ENCODE measurements at regions not wholly inside any gene's neighbourhood (a gene's known extent, or its start where the extent isn't known, plus 50 kb on each side); places are given as distances from the start of the nearest gene placed in this dataset.

GRCh38 chr6:139490482-139490881 lies 116.0 kb upstream of the CITED2 start:
- no peak overlapping the region; the same call in 1 of the 2 replicates for H2AFZ ChIP-seq (ENCODE audit: low read length)
- no peaks in the 10 kb centered on the region for H3K9me2 ChIP-seq (replicated peaks; ENCODE audit: insufficient read depth, low read length)
- H3K4me1 ChIP-seq (ENCODE audit: low read length): peaks cover 4% of the 10 kb centered on the region; the same call in 1 of the 2 replicates
- peak; percentile 49 for DNase-seq
- no peak overlapping the region for H3K27ac ChIP-seq (ENCODE audit: low read length)
- no peaks in the 10 kb centered on the region for H3K27me3 ChIP-seq (ENCODE audit: low read length)
- no peak overlapping the region for H3K4me2 ChIP-seq (ENCODE audit: low read depth, low read length, poor library complexity, severe bottlenecking)
- H3K36me3 ChIP-seq (ENCODE audit: insufficient read depth, low read length): no peaks in the 10 kb centered on the region
- H3K4me3 ChIP-seq (ENCODE audit: low read length): no peak overlapping the region
- no peaks in the 10 kb centered on the region for H3K9me3 ChIP-seq (ENCODE audit: low read length)
- H4K20me1 ChIP-seq (ENCODE audit: insufficient read depth, low read depth, low read length): no peaks in the 10 kb centered on the region
- H3K79me2 ChIP-seq (ENCODE audit: low read length): no peaks in the 10 kb centered on the region
- no peak overlapping the region for H3K9ac ChIP-seq (ENCODE audit: low read length)

GRCh38 chr6:139486476-139486799 lies 112.0 kb upstream of the CITED2 start:
- Histone ChIP-seq H3K36me3 (ENCODE audit: insufficient read depth, low read length) (no peaks in the 10 kb centered on the region), H3K9ac (ENCODE audit: low read length) (no peak overlapping the region), H4K20me1 (ENCODE audit: insufficient read depth, low read depth, low read length) (no peaks in the 10 kb centered on the region), H3K79me2 (ENCODE audit: low read length) (no peaks in the 10 kb centered on the region), H2AFZ (ENCODE audit: low read length) (no peak overlapping the region), H3K27ac (ENCODE audit: low read length) (no peak overlapping the region), H3K9me2 (replicated peaks; ENCODE audit: insufficient read depth, low read length) (no peaks in the 10 kb centered on the region), H3K4me3 (ENCODE audit: low read length) (no peak overlapping the region), H3K4me1 (ENCODE audit: low read length) (peaks cover 4% of the 10 kb centered on the region; the same call in 1 of the 2 replicates), H3K27me3 (ENCODE audit: low read length) (no peaks in the 10 kb centered on the region), H3K4me2 (ENCODE audit: low read depth, low read length, poor library complexity, severe bottlenecking) (no peak overlapping the region), H3K9me3 (ENCODE audit: low read length) (no peaks in the 10 kb centered on the region)
- no peak for DNase-seq

GRCh38 chr6:139485742-139486475 lies 111.5 kb upstream of the CITED2 start:
- H3K36me3 ChIP-seq (ENCODE audit: insufficient read depth, low read length): no peaks in the 10 kb centered on the region
- no peaks in the 10 kb centered on the region for H3K79me2 ChIP-seq (ENCODE audit: low read length)
- no peak overlapping the region for H3K27ac ChIP-seq (ENCODE audit: low read length)
- peaks cover 4% of the 10 kb centered on the region; the same call in 1 of the 2 replicates for H3K4me1 ChIP-seq (ENCODE audit: low read length)
- no peaks in the 10 kb centered on the region for H3K9me3 ChIP-seq (ENCODE audit: low read length)
- H3K9me2 ChIP-seq (replicated peaks; ENCODE audit: insufficient read depth, low read length): no peaks in the 10 kb centered on the region
- no peaks in the 10 kb centered on the region for H4K20me1 ChIP-seq (ENCODE audit: insufficient read depth, low read depth, low read length)
- H3K4me3 ChIP-seq (ENCODE audit: low read length): no peak overlapping the region
- no peak for DNase-seq
- H3K27me3 ChIP-seq (ENCODE audit: low read length): no peaks in the 10 kb centered on the region
- H3K9ac ChIP-seq (ENCODE audit: low read length): no peak overlapping the region
- H2AFZ ChIP-seq (ENCODE audit: low read length): no peak overlapping the region
- no peak overlapping the region for H3K4me2 ChIP-seq (ENCODE audit: low read depth, low read length, poor library complexity, severe bottlenecking)

- no peaks in the 10 kb centered on the region for H3K4me1 ChIP-seq (ENCODE audit: low read length)
- no peak overlapping the region for H3K4me3 ChIP-seq (ENCODE audit: low read length)
- H3K36me3 ChIP-seq (ENCODE audit: insufficient read depth, low read length): no peaks in the 10 kb centered on the region
- H3K27ac ChIP-seq (ENCODE audit: low read length): no peak overlapping the region
- H3K9me2 ChIP-seq (replicated peaks; ENCODE audit: insufficient read depth, low read length): no peaks in the 10 kb centered on the region
- no peak overlapping the region for H2AFZ ChIP-seq (ENCODE audit: low read length)
- DNase-seq: no peak
- no peaks in the 10 kb centered on the region for H4K20me1 ChIP-seq (ENCODE audit: insufficient read depth, low read depth, low read length)
- no peaks in the 10 kb centered on the region for H3K79me2 ChIP-seq (ENCODE audit: low read length)
- no peaks in the 10 kb centered on the region for H3K9me3 ChIP-seq (ENCODE audit: low read length)
- no peaks in the 10 kb centered on the region for H3K27me3 ChIP-seq (ENCODE audit: low read length)
- H3K4me2 ChIP-seq (ENCODE audit: low read depth, low read length, poor library complexity, severe bottlenecking): no peak overlapping the region
- H3K9ac ChIP-seq (ENCODE audit: low read length): no peak overlapping the region
Measured at GRCh38 chr6:139485185-139485584, 110.7 kb upstream of the CITED2 start.

- Histone ChIP-seq H3K27me3 (ENCODE audit: low read length) (no peaks in the 10 kb centered on the region), H3K36me3 (ENCODE audit: insufficient read depth, low read length) (no peaks in the 10 kb centered on the region), H4K20me1 (ENCODE audit: insufficient read depth, low read depth, low read length) (no peaks in the 10 kb centered on the region), H3K9me2 (replicated peaks; ENCODE audit: insufficient read depth, low read length) (no peaks in the 10 kb centered on the region), H3K4me3 (ENCODE audit: low read length) (no peak overlapping the region), H3K4me2 (ENCODE audit: low read depth, low read length, poor library complexity, severe bottlenecking) (no peak overlapping the region), H3K27ac (ENCODE audit: low read length) (no peak overlapping the region), H3K79me2 (ENCODE audit: low read length) (no peaks in the 10 kb centered on the region), H3K4me1 (ENCODE audit: low read length) (no peaks in the 10 kb centered on the region), H2AFZ (ENCODE audit: low read length) (no peak overlapping the region), H3K9me3 (ENCODE audit: low read length) (no peaks in the 10 kb centered on the region), H3K9ac (ENCODE audit: low read length) (no peak overlapping the region)
- no peak for DNase-seq
Measured at GRCh38 chr6:139483079-139483478, 108.6 kb upstream of the CITED2 start.

- Histone ChIP-seq H3K4me3 (ENCODE audit: low read length) (no peak overlapping the region), H3K27me3 (ENCODE audit: low read length) (no peaks in the 10 kb centered on the region), H3K4me1 (ENCODE audit: low read length) (no peaks in the 10 kb centered on the region), H3K27ac (ENCODE audit: low read length) (no peak overlapping the region), H3K9me2 (replicated peaks; ENCODE audit: insufficient read depth, low read length) (no peaks in the 10 kb centered on the region), H2AFZ (ENCODE audit: low read length) (no peak overlapping the region), H3K4me2 (ENCODE audit: low read depth, low read length, poor library complexity, severe bottlenecking) (no peak overlapping the region), H3K9ac (ENCODE audit: low read length) (no peak overlapping the region), H4K20me1 (ENCODE audit: insufficient read depth, low read depth, low read length) (no peaks in the 10 kb centered on the region), H3K79me2 (ENCODE audit: low read length) (no peaks in the 10 kb centered on the region), H3K36me3 (ENCODE audit: insufficient read depth, low read length) (no peaks in the 10 kb centered on the region), H3K9me3 (ENCODE audit: low read length) (no peaks in the 10 kb centered on the region)
- no peak for DNase-seq
Measured at GRCh38 chr6:139482287-139482686, 107.8 kb upstream of the CITED2 start.

GRCh38 chr6:139480356-139481165 lies 106.1 kb upstream of the CITED2 start:
- H3K4me2 ChIP-seq (ENCODE audit: low read depth, low read length, poor library complexity, severe bottlenecking): no peak overlapping the region
- no peaks in the 10 kb centered on the region for H3K4me1 ChIP-seq (ENCODE audit: low read length)
- no peaks in the 10 kb centered on the region for H3K9me2 ChIP-seq (replicated peaks; ENCODE audit: insufficient read depth, low read length)
- H3K4me3 ChIP-seq (ENCODE audit: low read length): no peak overlapping the region
- no peak overlapping the region for H3K27ac ChIP-seq (ENCODE audit: low read length)
- H3K9ac ChIP-seq (ENCODE audit: low read length): no peak overlapping the region
- no peak for DNase-seq
- no peaks in the 10 kb centered on the region for H3K27me3 ChIP-seq (ENCODE audit: low read length)
- H3K36me3 ChIP-seq (ENCODE audit: insufficient read depth, low read length): no peaks in the 10 kb centered on the region
- H3K79me2 ChIP-seq (ENCODE audit: low read length): no peaks in the 10 kb centered on the region
- no peak overlapping the region for H2AFZ ChIP-seq (ENCODE audit: low read length)
- H4K20me1 ChIP-seq (ENCODE audit: insufficient read depth, low read depth, low read length): no peaks in the 10 kb centered on the region
- no peaks in the 10 kb centered on the region for H3K9me3 ChIP-seq (ENCODE audit: low read length)

- no peak overlapping the region for H3K9ac ChIP-seq (ENCODE audit: low read length)
- H3K9me2 ChIP-seq (replicated peaks; ENCODE audit: insufficient read depth, low read length): no peaks in the 10 kb centered on the region
- DNase-seq: no peak
- H3K79me2 ChIP-seq (ENCODE audit: low read length): no peaks in the 10 kb centered on the region
- no peak overlapping the region for H3K27ac ChIP-seq (ENCODE audit: low read length)
- no peaks in the 10 kb centered on the region for H3K4me1 ChIP-seq (ENCODE audit: low read length)
- H3K9me3 ChIP-seq (ENCODE audit: low read length): no peaks in the 10 kb centered on the region
- H2AFZ ChIP-seq (ENCODE audit: low read length): no peak overlapping the region
- no peaks in the 10 kb centered on the region for H3K36me3 ChIP-seq (ENCODE audit: insufficient read depth, low read length)
- no peak overlapping the region for H3K4me2 ChIP-seq (ENCODE audit: low read depth, low read length, poor library complexity, severe bottlenecking)
- H3K27me3 ChIP-seq (ENCODE audit: low read length): no peaks in the 10 kb centered on the region
- H4K20me1 ChIP-seq (ENCODE audit: insufficient read depth, low read depth, low read length): no peaks in the 10 kb centered on the region
- H3K4me3 ChIP-seq (ENCODE audit: low read length): no peak overlapping the region
Measured at GRCh38 chr6:139479433-139480222, 105.2 kb upstream of the CITED2 start.

Measured in Karpas-422 (cell line).